Ishikawa (cell line): ENCODE measurements at regions not wholly inside any gene's neighbourhood (a gene's known extent, or its start where the extent isn't known, plus 50 kb on each side); places are given as distances from the start of the nearest gene placed in this dataset.

Source experiments
- CREB1 ChIP-seq: IDR thresholded peaks from 2 replicates; pipeline ENCODE4 v1.6.1; 2012; ENCODE audit warnings: low read depth
- EGR1 ChIP-seq: IDR thresholded peaks from 2 replicates; pipeline ENCODE4 v1.6.1; 2012
- EP300 ChIP-seq: IDR thresholded peaks from 2 replicates; pipeline ENCODE4 v1.6.1; 2012; ENCODE audit warnings: borderline replicate concordance
- MAX ChIP-seq: IDR thresholded peaks from 2 replicates; pipeline ENCODE4 v1.6.1; 2012
- RAD21 ChIP-seq: IDR thresholded peaks from 2 replicates; pipeline ENCODE4 v1.6.1; 2012; ENCODE audit warnings: low read depth
- REST ChIP-seq: IDR thresholded peaks from 2 replicates; pipeline ENCODE4 v1.6.1; 2012; ENCODE audit warnings: low read depth, mild to moderate bottlenecking
- TAF1 ChIP-seq: IDR thresholded peaks from 2 replicates; pipeline ENCODE4 v1.6.1; 2012; ENCODE audit warnings: low read depth, mild to moderate bottlenecking
- TEAD4 ChIP-seq: IDR thresholded peaks from 2 replicates; pipeline ENCODE4 v1.6.1; 2012
- USF1 ChIP-seq: IDR thresholded peaks from 2 replicates; pipeline ENCODE4 v1.6.1; 2012
- YY1 ChIP-seq: IDR thresholded peaks from 2 replicates; pipeline ENCODE4 v1.6.1; 2012; ENCODE audit warnings: low read depth

- no peak for TF ChIP-seq REST
- TF ChIP-seq USF1 = no peak
- TF ChIP-seq TAF1 = no peak
- TF ChIP-seq CREB1 = no peak
- TF ChIP-seq MAX = no peak
- no peak for TF ChIP-seq YY1
- no peak for TF ChIP-seq EP300
- TF ChIP-seq RAD21 = no peak
- no peak for TF ChIP-seq TEAD4
- no peak for TF ChIP-seq EGR1
Measured at GRCh38 chr20:16951876-16952275, 203.7 kb downstream of the OTOR start.
